Urothelium cell line (cell line): ENCODE measurements at regions not wholly inside any gene's neighbourhood (a gene's known extent, or its start where the extent isn't known, plus 50 kb on each side); places are given as distances from the start of the nearest gene placed in this dataset.
"Not testable (repeated sequence)": the region's sequence is repeated elsewhere in the genome, so short reads cannot be mapped to it uniquely, and the experiment has no call there.

Experiments
- DNase-seq: peaks from one replicate; pipeline ENCODE4 v3.0.0; 2011; ENCODE audit warnings: low spot score, mixed read lengths
- FAIRE-seq: peaks from 2 replicates; lab custom pipeline; 2011; peaks lifted over from hg19 to GRCh38; lab: Jason Lieb, UNC

DNA sequence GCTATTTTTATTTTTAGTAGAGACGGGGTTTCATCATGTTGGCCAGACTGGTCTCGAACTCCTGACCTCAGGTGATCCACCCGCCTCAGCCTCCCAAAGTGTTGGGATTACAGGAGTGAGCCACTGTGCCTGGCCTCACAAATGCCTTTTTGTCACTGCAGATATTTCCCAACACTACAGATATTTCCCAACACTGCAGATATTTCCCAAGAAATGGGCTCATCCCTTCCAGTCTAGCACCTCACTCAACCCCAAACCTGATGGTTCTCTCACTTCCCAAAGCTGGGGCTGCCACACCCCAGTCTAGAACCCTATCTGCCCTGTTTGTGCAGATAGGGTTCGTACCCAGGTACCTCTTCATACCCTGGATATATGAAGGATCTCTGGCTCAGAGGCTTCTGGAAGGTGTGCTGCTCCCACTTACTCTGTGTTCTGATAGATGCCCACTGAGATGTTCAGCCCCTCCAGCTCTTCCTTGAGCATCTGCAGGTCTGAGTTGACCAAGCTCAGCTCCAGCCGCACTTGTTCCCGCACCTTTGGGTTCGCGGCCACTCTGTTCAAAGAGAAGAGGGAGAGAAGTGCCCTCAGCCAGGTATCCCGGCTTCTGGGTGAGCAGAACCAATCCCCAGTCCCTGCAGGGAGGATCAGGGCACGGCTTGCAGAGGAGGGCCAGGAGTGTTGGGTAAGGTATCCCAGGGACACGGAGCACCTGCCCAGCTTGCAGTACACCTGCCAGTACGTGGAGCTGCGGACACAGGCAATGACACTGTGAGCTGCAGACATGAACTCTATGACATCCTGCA, 265.1 kb downstream of the GOLGA6L6 start:
- FAIRE-seq, DNase-seq: not testable (repeated sequence)

DNA sequence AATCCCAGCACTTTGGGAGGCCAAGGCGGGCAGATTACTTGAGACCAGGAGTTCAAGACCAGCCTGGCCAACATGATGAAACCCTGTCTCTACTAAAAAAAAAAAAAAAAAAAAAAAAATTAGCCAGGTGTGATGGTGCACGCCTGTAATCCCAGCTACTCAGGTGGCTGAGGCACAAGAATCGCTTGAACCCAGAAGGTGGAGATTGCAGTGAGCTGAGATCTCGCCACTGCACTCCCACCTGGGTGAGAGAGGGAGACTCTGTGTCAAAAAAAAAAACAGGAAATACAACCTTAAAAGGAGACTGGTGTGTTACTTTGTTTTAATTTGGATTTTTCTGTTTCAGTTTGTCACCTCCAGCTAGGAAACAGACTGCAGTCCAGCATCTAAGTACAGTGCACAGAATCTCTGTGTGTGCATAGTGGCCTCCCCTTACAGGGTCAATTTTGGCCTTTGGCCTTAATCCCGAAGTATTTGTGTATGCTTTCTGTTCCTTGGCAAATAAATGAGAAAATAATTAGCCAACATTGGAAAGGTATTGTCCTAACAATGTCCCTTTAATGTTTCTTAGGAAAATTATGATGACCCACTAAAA, 266.1 kb downstream of the GOLGA6L6 start:
- FAIRE-seq, DNase-seq: not testable (repeated sequence)

DNA sequence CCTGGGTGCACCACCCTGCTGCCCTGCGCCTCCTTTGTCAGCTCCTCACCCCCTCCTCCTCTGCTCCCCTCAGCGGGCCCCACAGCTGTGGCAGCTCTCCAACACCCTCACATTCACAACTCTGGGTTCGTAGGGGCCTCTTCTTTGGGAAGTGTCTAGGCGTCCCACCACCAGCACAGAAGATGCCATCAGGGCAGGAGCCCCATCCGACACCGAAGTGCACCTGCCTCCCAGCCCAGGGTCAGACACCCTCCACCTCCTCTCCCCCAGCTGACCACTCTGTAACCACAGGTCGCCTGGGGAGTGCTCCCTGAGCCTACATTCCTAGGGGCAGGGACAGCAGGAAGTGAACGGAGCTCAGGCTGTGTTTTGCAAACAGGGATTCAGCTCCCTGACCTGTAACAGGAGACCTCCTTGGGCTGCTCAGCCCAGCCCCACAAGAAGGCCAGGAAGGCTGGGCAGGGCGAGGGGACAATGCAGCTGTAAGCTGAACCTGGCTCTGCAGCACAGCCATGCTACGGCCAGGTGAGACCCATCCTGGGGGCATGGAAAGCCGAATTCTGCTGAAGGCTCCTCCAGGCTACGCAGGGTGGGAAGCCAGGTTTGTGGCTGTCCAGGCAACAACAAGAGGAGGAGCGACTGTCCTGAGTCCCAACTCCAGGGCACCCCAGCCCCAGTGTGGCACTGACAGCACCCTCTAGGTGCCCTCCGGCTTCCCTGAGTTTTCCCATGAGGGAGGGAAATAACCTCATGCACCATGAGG, 269.0 kb downstream of the GOLGA6L6 start:
- FAIRE-seq (no peak), DNase-seq (no peak)

DNA sequence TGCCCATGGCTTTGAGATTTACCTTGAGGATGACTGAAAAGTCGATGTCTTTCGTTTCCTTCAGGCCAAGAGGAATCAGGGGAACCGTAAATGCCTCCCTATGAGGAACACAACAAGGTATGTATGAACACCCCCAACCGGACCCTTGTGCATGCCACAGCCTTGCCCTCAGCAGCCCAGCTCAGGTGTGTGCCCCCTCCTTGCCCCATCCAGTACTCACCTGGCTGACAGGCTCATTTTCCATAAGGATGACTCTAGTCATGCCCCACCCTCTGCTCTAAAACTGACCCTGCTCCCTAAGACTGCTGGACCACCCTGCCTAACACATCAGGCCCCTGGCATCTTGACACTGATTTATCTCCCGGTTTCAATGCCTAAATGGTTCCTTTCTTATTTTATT, 270.0 kb downstream of the GOLGA6L6 start:
- FAIRE-seq (no peak), DNase-seq (no peak)

DNA sequence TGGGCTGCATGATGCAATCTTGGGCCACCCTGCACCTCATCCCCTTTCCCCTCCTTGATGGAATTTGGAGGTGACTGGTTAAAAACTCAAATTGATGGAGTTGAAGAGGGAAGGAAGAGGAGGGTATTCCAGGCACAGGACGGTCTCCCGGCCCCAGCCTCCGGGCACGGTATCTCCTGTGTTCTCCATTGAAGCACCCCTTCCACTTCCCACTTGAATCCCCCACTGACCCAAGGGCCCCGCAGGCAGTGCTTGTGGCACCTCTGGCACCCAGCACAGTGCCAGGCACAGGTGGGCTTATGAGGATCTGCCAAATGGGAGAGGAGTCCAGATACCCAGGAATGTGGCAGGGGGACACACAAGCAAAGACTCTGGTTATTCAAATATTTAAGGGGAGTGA, 271.6 kb downstream of the GOLGA6L6 start:
- DNase-seq, FAIRE-seq: not testable (repeated sequence)

DNA sequence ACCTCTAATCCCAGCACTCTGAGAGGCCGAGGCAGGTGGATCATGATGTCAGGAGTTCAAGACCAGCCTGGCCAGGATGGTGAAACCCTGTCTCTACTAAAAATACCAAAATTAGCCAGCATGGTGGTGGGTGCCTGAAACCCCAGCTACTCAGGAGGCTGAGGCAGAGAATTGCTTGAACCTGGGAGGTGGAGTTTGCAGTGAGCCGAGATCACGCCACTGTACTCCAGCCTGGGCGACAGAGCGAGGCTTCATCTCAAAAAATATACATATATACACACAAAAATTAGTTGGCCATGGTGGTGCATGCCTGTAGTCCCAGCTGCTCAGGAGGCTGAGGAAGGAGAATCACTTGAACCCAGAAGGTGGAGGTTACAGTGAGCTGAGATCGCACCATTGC, 273.6 kb downstream of the GOLGA6L6 start:
- not testable (repeated sequence) for FAIRE-seq, DNase-seq

DNA sequence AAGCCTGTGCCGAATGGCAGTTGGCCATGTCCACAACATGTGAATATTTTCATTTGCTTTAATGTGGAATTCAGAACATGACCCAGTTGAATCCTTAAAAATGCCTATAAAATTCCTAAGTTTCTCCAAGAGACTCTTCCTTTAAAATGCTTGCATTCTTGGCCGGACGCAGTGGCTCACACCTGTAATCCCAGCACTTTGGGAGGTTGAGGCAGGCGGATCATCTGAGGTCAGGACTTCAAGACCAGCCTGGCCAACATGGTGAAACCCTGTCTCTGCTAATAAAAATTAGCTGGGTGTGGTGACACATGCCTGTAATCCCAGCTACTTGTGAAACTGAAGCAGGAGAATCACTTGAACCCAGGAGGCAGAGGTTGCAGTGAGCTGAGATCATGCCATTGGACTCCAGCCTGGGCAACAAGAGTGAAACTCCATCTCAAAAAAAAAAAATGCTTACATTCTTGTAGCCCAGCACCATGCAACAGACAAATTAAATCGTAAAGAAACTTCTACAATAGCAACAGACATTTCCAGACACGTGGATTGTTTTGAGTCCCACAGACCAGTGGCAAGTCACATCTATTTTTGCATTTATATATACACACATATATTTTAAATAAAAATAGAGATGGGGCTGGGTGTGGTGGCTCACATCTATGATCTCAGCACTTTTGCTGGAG, 274.4 kb downstream of the GOLGA6L6 start:
- not testable (repeated sequence) for FAIRE-seq

DNA sequence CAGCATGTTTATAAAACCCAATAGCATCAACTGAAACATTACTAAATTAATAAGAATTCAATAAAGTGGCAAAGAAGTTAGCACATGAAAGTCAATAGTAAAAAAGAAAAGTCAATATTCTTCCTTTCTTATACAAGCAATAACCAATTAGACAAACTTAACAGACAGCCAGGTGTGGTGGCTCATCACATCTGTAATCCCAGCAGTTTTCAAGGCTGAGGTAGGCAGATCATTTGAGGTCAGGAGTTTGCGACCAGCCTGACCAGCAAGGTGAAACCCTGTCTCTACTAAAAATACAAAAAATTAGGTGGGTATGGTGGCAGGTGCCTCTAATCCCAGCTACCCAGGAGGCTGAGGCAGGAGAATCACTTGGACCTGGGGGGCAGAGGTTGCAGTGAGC, 275.9 kb downstream of the GOLGA6L6 start:
- DNase-seq = not testable (repeated sequence)

More for the DNA sequence above, 274.4 kb downstream of the GOLGA6L6 start:
- not testable (repeated sequence) for DNase-seq

DNA sequence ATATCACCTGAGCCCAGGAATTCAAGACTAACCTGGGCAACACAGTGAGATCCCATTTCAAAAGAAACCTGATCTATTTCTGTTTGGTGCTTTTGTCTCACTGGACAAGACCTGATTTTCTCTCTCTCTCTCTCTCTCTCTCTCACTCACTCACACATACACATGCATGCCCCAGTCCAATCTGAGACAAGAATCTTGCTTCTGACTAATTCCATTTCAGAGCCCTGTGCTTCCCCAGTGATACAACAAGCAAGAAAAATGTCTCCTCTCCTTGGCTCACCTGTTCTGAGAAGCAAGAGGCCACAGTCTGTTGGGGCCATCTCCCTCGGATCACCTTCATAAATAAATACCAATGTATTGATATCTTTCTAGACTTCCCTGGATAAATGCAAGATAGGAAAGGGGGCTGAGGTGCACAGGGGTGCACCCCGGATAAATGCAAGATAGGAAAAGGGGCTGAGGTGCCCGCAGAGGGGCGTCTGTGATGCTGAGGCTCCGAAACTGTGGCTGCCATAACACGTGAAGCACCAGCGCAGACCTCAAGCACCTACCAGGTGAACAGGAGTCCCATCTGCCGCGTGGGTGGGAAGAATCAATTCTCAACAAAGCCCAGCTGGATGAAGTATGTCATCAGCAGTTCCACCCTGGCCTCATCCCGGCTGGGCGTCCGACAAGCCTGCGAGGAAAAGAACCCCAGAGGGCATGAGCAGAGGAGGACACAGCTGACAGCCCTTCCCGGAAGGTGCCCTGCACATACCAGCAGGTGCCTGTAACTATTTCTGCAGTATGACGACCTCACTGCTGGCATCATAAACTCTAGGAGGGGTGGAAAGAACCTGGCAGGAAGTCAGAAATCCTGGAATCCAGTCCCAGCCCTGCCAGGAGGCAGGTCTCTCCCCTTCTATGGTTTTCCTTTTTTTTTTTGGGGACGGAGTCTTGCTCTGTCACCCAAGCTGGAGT, 280.0 kb downstream of the GOLGA6L6 start:
- peak; percentile 40 for FAIRE-seq

More for the DNA sequence above, 275.9 kb downstream of the GOLGA6L6 start:
- not testable (repeated sequence) for FAIRE-seq

DNA sequence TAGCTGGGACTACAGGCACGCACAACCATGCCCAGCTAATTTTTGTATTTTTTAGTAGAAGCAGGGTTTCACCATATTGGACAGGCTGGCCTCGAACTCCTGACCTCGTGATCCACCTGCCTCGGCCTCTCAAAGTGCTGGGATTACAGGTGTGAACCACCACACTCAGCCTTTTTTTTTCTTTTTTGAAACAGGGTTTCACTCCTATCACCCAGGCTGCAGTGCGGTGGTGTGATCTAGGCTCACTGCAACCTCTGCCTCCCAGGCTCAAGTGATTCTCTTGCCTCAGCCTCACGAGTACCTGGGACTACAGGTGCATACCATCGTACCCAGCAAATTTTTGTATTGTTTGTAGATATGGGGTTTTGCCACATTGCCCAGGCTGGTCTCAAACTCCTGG, 280.9 kb downstream of the GOLGA6L6 start:
- DNase-seq, FAIRE-seq: not testable (repeated sequence)

More for the DNA sequence above, 280.0 kb downstream of the GOLGA6L6 start:
- DNase-seq = not testable (repeated sequence)

DNA sequence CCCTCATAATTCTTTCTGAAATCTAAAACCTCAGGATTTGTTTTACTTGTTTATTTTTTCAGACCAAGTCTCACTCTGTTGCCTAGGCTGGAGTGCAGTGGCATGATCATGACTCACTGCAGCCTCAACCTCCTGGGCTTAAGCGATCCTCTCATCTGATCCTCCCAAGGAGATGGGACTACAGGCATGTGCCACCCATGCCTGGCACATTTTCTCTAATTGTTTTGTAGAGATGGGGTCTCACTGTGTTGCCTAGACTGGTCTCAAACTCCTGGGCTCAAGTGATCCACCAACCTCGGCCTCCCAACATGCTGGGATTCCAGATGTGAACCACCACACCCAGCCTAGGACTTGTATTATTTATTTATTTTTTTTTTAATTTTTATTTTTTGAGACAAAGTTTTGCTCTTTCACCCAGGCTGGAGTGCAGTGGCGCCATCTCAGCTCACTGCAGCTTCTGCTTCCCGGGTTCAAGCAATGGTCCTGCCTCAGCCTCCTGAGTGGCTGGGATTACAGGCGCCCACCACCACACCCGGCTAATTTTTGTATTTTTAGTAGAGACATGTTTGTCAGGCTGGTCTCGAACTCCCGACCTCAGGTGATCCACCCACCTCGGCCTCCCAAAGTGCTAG, 281.9 kb downstream of the GOLGA6L6 start:
- not testable (repeated sequence) for FAIRE-seq, DNase-seq

DNA sequence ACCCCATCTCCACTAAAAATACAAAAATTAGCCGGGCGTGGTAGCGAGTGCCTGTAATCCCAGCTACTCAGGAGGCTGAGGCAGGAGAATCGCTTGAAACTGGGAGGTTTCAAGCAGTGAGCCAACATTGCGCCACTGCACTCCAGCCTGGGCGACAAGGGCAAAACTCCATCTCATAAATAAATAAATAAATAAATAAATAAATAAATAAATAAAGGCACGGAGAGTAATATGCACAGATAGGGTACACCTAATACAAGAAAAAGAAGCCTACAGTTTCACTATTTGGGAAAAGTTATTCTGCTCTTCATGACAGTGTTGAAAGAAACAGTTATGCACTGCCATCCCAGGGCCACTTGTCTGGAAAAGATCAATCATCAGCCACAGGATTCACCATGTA, 285.2 kb downstream of the GOLGA6L6 start:
- not testable (repeated sequence) for FAIRE-seq, DNase-seq

DNA sequence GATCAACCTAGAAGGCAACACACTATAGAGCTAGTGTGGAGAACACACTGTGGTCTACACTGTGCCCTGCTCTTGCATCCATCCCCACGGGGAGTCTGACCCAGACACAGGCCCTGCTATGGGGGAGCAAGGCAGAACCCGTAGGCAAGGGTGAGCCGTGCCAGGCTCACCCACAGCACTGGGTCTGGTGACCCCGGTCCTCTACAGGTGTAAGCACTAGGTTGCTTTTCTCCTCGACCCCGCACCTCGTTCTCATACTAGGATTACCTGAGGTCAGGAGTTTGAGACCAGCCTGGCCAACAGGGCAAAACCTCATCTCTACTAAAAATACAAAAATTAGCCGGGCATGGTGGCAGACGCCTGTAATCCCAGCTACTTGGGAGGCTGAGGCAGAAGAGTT, 286.0 kb downstream of the GOLGA6L6 start:
- FAIRE-seq, DNase-seq: not testable (repeated sequence)

DNA sequence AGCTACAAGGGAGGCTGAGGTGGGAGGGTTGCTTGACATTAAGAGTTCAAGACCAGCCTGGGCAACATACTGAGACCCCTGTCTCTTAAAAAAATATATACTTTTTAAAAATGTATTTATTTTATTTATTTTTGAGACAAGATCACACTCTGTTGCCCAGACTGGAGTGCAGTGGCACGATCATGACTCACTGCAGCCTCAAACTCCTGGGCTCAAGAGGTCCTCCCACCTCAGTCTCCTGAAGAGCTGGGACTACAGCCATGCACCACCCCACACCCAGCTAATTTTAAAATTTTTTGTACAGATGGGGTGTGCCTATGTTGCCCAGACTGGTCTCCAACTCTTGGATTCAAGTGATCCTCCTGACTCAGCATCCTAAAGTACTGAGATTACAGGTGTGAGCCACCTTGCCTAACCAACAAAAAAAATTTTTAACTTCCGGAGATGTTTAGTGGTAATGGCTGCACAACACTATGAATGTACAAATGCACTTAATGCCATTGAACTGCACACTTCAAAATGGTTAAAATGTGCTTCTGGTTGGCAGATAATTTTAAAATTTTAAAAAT, 288.5 kb downstream of the GOLGA6L6 start:
- DNase-seq, FAIRE-seq: not testable (repeated sequence)

DNA sequence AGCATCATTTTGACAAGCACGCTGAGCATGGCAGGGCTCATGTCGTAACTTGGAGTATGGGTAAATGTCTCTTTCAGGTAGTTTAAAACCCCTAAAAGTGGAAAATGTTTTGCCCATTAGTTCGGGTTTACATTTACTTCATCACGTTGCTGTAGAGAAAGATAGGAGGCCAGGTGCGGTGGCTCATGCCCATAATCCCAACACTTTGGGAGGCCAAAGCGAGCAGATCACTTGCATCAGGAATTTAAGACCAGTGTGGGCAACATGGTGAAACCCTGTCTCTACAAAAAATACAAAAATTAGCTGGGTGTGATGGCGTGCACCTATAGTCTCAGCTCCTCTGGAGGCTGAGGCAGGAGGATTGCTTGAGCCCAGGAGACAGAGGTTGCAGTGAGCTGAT, 289.6 kb downstream of the GOLGA6L6 start:
- FAIRE-seq, DNase-seq: not testable (repeated sequence)

DNA sequence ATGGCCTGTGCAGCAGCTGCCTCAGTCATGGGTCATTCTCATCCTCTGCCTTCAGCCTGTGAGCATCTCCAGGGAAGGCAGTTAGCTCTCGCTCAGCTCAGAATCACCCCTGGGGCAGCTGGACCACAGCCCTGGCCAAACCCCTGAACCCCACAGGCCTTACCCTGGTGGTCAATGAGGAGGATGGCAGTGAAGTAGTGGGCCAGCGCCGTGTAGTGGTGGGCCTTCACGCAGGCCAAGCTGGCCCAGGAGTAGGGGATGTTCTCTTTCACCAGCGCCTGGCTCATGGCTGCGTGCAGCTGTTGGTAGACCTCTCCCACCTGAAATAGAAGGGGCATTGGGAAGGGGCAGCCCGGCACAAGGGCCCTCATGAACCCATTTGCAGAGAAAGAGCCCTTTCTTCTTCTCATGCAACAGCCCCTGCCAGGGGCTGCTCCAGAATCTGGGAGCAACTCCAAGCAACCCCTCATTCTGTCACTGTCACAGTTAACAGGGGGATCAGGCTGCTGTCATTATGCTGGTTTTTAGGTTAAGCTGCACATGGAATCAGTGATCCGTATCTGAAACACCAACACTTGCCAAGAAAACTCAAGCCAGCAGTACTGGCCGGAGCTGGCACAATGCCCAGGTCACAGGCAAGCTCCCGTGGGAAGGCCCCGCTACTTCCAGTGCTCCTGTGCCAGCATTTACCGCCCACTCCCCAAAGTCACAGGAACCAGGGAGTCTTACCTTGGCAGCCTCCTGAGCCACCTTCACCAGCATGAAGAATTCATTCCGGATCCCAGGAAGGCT, 290.2 kb downstream of the GOLGA6L6 start:
- DNase-seq, FAIRE-seq: not testable (repeated sequence)

DNA sequence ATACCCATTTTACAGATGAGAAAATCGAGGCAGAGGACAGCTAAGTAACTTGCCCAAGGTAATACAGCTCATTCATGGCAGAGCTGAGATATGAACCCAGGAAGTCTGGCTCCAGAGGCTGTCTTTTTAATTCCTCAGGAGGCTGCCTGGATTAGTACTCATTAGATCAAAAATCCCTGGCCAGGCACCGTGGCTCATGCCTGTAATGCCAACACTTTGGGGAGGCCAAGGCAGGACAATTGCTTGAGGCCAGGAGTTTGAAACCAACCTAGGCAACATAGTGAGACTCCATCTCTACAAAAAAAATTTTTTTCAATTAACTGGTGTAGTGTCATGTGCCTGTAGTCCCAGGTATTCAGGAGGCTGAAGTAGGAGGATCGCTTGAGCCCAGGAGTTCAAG, 291.4 kb downstream of the GOLGA6L6 start:
- FAIRE-seq, DNase-seq: not testable (repeated sequence)

DNA sequence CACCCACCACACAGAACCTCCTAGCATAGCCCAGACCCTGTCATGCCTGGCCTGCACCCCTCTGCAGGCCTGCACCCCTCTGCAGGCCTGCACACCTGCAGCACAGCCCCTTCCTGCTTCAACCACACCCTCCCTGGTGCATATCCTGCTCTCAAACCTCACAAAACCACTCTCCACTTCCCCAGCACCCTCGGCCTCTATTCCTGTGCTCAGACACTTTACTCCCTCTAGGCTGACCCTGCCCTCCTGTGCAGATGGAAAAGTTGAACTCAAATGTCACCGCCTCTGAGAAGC, 292.0 kb downstream of the GOLGA6L6 start:
- DNase-seq, FAIRE-seq: not testable (repeated sequence)
